GM18867 (cell line): ENCODE measurements at regions not wholly inside any gene's neighbourhood (a gene's known extent, or its start where the extent isn't known, plus 50 kb on each side); places are given as distances from the start of the nearest gene placed in this dataset.
"Not testable (repeated sequence)": the region's sequence is repeated elsewhere in the genome, so short reads cannot be mapped to it uniquely, and the experiment has no call there.

Experiments used
- ATAC-seq: cut with Tn5 transposase; IDR thresholded peaks from one replicate; pipeline ENCODE4 v1.9.1; 2021; ENCODE audit warnings: mild to moderate bottlenecking, moderate library complexity; ENCODE audit not compliant: unreplicated experiment

DNA sequence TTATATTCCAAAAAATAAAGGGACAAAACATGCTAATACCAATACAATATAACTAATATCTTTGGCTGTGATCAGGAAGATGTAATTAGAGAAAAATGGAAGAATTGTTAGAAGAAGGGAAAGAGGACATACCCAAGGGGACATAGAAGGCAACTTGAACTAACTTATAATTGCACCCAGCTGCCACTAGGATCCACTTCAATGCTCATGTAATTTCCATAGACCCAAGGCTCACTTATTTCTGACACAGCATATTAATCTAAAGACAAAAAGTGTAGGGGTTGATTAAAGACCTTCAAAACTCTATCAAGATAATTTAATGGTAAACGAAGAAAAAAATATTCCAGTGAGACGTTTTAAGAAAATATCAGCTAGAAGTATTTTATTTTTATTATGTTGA lies 396.0 kb upstream of the ADGRB3 start:
- ATAC-seq = no peak

DNA sequence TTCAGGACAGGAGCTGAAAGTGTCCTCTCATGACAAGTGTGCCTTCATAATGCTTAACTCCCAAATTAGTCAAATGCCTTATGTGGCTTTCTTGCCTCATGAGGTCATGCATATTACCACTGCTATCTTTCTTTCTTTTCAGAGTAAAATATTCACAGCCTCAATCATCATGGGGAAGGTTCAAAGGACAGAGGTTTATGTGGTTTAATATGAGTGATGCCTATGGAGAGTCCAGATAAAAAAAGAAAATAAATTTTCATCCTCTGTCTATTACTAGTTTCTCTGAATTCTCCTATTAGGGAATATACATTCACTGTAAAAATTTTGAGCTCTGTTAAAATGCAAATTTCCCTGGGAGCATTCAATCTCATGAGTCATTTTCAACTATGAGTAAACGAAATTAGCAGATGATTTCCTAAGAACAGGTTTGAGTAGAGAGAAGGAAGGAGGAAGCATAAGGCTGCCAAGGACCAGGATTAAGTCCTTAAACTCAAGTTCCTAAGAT lies 396.9 kb upstream of the ADGRB3 start:
- ATAC-seq = peak; percentile 49

DNA sequence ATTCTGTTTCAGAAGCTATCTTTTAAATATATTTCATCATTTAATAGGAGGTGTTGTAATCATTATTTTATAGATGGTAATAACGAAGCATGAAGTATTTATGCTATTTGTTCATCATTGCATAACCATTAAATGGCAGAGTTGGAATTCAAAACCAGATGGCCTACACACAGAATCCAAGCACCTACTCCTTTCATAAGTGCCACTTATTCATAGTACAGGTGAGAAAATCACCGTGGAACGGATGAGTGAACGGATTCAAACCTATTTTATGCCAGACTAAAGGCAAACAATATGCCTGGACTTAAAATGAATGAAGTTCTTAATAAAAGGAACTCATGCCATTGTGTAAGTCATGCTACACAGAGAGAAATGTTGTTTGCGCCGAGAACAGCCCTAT lies 397.9 kb upstream of the ADGRB3 start:
- ATAC-seq = no peak

DNA sequence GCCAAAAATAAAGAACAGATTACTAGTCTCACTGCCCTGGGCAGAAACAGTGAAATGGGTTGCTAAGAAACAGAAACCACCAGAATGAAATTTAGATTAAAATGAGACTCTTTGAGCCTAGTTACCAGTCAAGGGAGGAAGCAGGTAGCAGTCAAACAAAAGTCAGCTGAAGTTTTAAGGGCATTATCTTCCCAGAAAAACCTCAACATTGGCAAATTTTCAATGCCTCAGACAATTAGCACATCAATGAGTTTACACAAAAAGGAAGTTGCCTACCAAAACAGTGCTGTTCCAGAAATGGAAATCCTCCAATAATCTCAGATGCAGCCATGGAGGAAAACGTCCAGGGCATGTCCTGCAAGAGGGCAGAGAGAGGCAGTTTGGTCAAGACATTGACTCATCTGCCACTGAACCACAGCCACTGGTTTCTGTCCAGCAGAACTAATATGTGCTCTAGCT lies 399.7 kb upstream of the ADGRB3 start:
- ATAC-seq = peak; percentile 58

DNA sequence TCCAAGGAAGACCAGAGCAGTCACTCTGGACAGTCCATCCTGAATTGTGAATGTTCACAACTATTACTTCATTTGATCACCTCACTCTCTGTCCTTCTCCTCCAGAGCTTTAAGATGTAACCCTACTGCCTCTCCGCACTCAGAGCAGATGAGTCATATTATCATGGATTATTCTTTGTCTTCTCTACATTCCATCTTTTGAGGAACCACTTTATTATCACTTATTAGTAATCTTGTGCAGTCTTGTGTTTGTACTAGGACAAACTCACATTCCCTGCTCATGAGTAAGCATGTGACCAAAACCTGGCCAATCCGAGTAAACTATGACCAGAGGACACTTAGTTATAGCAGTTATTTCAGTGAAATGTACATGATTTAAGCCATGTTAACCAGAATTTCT lies 401.5 kb upstream of the ADGRB3 start:
- no peak for ATAC-seq

DNA sequence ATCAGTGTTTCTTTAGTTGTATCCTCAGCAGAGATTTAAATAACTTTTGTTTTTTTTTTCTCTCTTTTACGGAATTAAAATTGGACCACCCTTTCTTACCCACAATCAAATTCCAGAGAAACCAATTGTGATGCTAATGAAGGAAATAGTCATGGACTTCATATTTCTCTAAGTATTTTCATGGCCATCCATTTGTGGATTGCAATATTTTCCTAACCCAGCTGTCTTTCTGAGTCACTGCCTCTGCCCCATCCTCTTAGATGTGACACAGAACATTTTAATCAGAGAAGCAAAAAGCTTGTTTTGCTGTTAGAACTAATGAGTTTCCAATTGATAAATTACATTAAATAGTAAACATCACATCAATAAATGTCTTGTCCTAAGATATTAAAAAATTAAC lies 405.5 kb upstream of the ADGRB3 start:
- ATAC-seq = no peak

DNA sequence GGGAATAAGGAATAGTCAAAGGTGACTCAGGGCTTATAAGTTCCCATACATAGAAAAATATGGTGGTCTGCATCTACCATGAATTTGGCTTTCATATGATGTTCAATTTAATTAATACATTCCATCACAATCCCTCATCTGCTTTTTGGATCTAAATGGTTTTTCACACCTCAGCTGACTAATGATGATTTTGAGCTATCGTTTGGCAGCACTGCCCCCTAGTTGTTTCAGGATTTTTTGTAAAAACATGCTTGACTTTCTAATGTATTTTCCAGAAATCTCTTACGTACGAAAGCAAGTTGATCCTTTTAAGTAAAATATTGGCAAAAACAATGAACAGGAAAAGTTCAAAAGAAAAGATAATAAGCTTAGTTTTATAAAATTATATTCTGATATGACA lies 408.6 kb upstream of the ADGRB3 start:
- ATAC-seq = no peak

DNA sequence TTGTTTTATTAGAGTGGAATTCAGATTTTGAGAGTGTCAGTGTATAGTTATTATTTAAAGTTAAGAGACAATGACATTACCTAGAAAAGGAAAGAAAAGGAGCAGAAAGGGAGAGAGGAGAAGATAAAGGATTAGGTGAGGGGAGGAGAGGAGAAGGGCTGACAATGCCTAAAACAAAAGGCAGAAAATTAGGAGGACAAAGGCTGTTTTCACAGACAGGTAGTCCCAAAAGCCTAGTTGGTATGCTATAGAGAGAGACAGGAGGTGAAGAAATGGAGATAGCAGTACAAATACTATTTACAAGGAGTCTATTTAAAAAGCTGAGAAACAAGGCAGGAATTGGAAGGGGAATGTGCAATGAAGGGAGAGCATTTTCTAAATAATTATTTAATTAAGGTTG lies 409.4 kb upstream of the ADGRB3 start:
- no peak for ATAC-seq

DNA sequence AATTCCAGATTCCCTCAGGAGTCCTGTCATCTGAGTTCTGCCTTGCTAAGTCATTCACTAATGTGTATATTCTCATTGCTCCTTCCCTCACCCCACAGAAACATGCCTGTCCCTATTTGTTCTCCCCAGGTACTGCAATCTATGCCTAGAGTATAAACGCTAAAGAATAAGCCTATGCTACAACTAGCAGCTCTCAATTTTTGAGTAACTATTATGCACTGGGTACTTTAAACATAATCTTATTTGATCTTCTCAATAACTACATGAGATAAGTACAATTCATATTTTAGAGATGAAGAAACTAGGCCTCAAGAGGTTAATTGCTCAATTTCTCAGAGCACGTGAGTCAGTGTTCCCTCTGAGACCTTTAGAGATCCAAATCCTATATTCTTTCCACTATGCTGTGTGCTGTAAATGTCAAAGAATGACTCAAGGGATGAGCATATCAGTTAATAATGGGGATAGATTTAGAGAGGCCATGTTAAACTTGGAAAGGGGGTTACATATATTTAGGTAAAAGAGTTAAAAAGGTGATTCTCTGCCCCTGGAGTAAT lies 423.8 kb upstream of the ADGRB3 start:
- ATAC-seq = no peak

DNA sequence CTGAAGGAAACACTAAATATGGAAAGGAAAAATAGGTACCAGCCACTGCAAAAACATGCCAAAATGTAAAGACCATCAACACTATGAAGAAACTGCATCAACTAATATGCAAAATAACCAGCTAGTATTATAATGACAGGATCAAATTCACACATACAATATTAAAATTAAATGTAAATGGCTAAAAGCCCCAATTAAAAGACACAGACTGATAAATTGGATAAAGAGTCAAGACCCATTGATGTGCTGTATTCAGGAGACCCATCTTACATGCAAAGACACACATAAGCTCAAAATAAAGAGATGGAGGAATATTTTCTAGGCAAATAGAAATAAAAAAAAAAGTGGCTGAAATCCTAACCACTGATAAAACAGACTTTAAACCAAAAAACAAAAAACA lies 427.5 kb upstream of the ADGRB3 start:
- not testable (repeated sequence) for ATAC-seq

DNA sequence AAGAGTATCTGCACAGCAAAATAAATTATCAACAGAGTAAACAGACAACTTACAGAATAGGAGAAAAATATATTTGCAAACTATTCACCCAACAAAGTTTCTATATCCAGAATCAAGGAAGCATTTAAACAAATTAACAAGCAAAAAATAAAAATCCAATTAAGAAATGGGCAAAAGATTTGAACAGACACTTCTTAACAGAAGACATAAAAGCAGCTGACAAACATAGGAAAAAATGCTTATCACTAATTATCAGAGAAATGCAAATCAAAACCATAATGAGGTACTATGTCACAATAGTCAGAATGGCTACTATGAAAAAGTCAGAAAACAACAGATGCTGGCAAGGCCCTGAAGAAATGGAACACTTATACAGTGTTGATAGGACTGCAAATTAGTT lies 434.2 kb upstream of the ADGRB3 start:
- ATAC-seq = no peak

DNA sequence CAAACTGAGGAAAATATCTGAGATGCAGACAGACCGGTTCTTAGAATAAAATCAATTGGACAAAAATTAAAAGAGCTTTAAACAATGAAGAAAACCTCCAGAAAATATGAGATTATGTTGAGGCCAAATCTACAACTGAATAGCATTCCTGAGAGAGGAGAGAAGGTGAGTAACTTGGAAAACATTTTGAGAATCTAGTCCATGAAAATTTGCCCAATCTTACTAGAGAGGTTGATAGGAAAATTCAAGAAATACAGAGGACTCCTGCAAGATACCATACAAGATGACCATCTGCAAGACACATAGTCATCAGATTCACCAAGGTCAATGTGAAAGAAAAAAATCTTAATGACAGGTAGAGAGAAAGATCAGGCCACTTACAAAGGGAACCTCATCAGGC lies 437.7 kb upstream of the ADGRB3 start:
- no peak for ATAC-seq

DNA sequence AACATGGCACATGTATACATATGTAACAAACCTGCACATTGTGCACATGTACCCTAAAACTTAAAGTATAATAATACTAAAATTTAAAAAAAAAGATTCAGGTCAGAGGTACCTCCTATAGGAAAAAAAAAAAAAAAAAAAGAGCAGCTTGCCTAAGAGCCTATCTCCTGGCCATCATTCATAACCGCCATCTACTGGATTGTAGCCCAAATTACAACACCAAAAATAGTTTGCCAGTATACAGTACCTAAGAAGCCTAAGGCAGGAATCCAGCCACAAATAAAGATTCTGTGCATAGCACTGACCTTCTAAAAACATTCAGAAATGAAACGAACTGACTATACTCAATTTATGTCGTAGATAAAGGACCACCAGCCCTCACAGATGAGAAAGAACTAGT lies 438.4 kb upstream of the ADGRB3 start:
- ATAC-seq = no peak

DNA sequence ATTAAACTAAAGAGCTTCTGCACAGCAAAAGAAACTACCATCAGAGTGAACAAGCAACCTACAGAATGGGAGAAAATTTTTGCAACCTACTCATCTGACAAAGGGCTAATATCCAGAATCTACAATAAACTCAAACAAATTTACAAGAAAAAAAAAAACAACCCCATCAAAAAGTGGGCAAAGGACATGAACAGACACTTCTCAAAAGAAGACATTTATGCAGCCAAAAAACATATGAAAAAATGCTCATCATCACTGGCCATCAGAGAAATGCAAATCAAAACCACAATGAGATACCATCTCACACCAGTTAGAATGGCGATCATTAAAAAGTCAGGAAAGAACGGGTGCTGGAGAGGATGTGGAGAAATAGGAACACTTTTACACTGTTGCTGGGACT lies 439.3 kb upstream of the ADGRB3 start:
- ATAC-seq = not testable (repeated sequence)

DNA sequence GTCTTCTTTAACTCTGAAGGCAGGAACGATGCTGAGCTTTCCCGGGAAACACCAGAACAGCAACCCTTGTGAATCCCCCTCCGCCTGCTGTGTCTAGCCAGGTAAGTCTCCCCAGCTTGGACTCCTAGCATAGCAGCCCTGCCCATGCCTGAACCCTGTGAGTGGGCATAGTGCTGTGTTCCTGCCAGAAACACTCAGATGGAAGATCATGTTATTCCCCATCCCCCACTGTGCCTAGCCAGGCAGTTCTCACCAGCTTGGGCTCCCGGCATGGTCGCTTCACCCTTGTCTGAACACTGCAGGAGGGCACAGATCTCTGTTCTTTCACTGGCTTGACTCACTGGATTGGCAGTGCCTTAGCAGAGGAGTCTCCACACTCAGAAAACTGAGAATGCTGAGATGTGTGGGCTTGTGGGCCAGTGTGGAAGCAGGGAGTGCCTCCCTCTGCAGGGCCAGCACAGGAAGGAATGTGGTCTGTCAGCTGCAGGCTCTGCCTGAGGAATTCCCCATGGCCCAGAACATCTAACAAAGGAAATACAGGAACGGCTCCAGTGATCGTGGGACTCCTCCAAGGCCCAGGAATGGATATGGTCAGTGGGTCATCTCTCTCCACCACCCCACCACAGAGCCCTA lies 440.1 kb upstream of the ADGRB3 start:
- ATAC-seq = no peak

DNA sequence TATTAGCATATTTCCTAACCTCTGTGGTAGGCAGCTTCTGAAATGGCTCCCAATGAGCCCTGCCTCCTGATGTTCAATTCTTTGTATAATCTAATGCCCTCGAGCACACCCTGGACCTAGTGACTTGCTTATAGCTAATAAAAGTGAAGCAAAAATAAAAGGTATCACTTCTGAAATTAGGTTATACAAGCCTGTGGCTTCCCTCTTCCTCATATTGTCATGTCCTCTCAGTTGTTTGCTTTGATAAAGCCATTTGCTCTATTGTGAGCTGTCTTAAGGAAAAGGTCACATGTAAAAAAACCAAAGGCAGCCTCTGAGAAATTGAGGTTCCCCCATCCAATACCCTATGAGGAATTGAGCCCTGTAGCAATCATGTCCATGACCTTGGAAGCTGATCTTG lies 442.1 kb upstream of the ADGRB3 start:
- no peak for ATAC-seq

DNA sequence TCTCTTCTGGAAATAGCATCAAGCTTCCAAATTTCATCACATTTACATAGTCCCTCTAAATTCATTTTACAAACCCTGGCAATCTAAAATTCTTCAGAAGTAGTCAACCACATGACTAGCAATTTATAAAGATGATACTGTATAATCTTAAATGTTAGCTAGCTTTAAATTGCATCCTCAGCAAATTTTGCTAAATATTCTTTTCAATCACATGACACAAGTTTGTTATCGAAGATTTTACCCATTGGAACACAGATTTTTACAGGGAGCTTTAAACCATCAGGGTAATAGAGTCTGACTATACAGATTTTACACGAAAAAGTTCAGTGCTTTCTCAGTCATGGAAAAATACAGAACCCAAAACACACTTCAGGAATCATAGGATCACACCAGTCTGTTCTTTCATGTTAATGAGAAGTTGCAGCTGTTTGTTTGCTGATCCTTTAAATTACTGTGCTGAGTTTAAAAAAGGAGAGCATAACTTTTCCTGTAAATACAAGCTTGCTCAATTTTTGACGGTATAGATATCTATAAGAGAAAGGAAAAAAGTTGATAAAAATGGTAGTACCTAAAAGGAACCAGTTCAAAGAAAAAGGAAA lies 445.8 kb upstream of the ADGRB3 start:
- no peak for ATAC-seq

DNA sequence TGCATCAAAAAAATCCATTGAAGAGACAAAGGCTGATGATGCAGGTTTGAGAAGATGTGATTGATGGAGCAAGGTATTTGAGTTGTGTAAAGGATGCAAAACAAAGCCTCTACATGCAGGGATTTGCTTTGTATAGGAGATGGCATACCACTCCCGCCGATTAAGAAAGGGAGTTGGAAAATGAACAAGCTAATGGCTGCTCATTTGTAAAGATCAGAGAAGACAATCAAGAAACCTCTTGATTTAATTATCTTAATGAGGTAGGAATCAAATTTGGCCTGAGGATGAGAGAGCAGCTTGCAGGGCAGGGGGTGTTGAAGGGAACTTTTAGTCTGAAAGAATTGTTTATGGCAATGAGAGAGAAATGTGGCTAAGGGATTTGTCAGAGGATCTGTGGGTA lies 448.2 kb upstream of the ADGRB3 start:
- ATAC-seq = no peak

DNA sequence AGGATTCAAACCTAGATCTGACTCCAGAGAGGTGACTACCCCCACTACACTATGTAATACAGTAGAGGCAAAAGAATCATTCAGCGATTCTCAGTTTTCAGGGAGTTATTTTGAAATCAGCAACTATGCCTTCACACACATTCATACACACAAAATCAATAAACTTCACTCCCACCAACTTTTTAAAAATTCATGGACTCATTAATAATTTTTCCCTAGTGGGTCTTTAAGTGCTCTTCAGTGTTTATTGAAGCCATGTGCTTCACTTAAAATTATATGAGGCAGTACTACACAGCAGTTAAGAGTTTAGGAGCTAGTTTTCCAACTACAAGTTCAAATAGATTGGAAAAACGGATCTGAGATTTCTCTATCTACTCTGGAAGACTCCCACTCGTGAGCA lies 452.7 kb upstream of the ADGRB3 start:
- ATAC-seq = no peak

DNA sequence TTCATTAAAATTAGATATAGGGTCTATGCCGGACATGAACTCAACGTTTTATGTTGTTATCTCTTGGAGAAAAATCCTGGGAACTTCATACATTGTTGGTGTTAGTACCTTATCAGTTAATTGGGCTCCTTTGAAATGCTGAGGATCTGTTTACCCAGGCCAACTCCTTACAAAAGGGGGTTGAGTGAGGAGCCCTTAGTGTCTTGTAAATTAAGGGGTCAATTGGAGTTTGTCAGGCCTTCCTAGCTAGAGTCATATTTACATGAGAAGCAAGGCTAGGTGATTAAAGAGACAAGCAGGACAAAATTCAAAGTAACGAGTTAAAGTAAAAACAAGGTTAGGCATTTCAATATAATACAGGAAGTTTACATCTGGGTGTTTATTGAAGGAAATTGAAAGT lies 454.1 kb upstream of the ADGRB3 start:
- ATAC-seq = not testable (repeated sequence)

DNA sequence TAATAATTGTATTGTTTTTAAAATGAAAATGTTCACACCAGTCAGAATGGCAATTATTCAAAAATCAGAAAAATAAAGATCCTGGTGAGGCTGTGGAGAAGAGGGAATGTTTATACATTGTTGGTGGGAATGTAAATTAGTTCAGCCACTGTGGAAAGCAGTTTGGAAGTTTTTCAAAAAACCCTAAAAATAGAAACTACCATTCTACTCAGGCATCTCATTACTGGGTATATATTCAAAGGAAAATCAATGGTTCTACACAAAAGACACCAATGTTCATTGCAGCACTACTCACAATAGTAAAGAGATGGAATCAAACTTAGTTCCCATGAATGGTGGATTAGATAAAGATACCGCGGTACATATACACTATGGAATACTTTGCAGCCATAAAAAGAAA lies 461.5 kb upstream of the ADGRB3 start:
- ATAC-seq = no peak

DNA sequence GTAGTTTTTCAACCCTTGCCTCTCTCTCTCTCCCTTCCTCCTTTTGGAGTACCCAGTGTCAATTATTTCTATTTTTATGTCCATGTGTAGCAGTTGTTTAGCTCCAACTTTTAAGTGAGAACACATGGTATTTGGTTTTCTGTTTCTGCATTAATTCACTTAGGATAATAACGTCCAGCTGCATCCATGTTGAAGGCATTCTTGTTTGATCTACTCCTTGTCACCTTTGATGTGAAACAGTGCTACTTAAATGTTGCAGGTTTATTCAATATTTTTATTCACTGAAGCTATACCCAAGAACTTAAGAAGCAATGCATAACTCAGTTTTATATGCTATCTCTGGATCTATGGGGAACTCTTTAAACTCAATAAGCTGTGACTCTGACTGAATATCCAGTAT lies 465.2 kb upstream of the ADGRB3 start:
- no peak for ATAC-seq

DNA sequence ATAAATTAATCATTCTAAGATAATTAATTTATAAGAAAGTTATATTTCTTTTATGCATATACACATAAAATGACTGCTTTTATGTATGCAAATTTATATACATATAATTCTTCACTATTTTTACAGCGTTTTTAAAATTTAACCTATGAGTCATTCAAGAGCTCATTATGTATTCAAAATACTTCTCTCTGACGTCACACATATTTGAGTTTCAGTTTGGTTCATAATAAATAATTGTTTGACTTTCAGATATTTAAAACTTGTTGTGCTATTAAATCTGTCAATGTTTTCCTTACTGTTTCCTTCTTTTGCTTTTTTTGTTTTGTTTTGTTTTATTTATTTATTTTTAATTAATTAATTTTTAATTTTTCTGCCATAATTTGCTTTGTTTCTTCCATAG lies 467.5 kb upstream of the ADGRB3 start:
- no peak for ATAC-seq
